OCI-LY3 (cell line): ENCODE measurements at regions not wholly inside any gene's neighbourhood (a gene's known extent, or its start where the extent isn't known, plus 50 kb on each side); places are given as distances from the start of the nearest gene placed in this dataset.

Source experiments
- CTCF ChIP-seq: fragments of 200-600, 300-600 bp; sonication (generic); IDR thresholded peaks from 2 replicates; pipeline ENCODE4 v1.5.1; 2014; ENCODE audit warnings: antibody characterized with exemption, low read length, low read depth
- EZH2phosphoT487 ChIP-seq: fragments of 200-600 bp; shearing (Covaris generic); IDR thresholded peaks from 2 replicates; pipeline ENCODE4 v1.6.1; 2018; ENCODE audit warnings: antibody characterized with exemption, mixed run types, low read depth

- TF ChIP-seq CTCF (no peak), EZH2phosphoT487 (no peak)
Observed at GRCh38 chr3:70615286-70615685, 302.8 kb upstream of the MDFIC2 start.
